ENCODE measurements at regions not wholly inside any gene's neighbourhood (a gene's known extent, or its start where the extent isn't known, plus 50 kb on each side); places are given as distances from the start of the nearest gene placed in this dataset.
"Not testable (repeated sequence)": the region's sequence is repeated elsewhere in the genome, so short reads cannot be mapped to it uniquely, and the experiment has no call there.

GRCh38 chr5:120106912-120107525 is 357.1 kb upstream of the PRR16 start:
- no peaks in the 10 kb centered on the region for H3K36me3 ChIP-seq
- no peak for TF ChIP-seq POLR2A (IDR thresholded peaks at IDR 0.05)
- no peak for TF ChIP-seq CTCF (IDR thresholded peaks at IDR 0.05)
- H3K27me3 ChIP-seq = no peaks in the 10 kb centered on the region
- H3K27ac ChIP-seq = no peak overlapping the region
- H3K4me1 ChIP-seq = no peaks in the 10 kb centered on the region
- no peak for DNase-seq
- WGBS, 2 donors = 92 to 94% methylated on average over 1 of the region's 1 CpG
- intact Hi-C loops (cut with DNase I) = no loop called here
- H3K9me3 ChIP-seq = no peaks in the 10 kb centered on the region
- no peak overlapping the region for H3K4me3 ChIP-seq (replicated peaks in 1 of 3)

- Histone ChIP-seq H3K9me3 (no peaks in the 10 kb centered on the region), H3K4me3 (replicated peaks in 1 of 3) (no peak overlapping the region), H3K27me3 (no peaks in the 10 kb centered on the region), H3K4me1 (no peaks in the 10 kb centered on the region), H3K36me3 (no peaks in the 10 kb centered on the region), H3K27ac (no peak overlapping the region)
- TF ChIP-seq POLR2A (IDR thresholded peaks at IDR 0.05) (no peak), CTCF (IDR thresholded peaks at IDR 0.05) (no peak)
- 77 to 83% methylated on average over 4 of the region's 4 CpGs for WGBS, 2 donors
- DNase-seq = no peak
- intact Hi-C loops (cut with DNase I) = no loop called here
These were observed 355.4 kb upstream of the PRR16 start for GRCh38 chr5:120108586-120109248.

GRCh38 chr5:120122703-120123102 is 341.4 kb upstream of the PRR16 start:
- H3K9me3 ChIP-seq = no peaks in the 10 kb centered on the region
- intact Hi-C loops (cut with DNase I) = no loop called here

GRCh38 chr5:120124031-120124430 is 340.1 kb upstream of the PRR16 start:
- Histone ChIP-seq H3K27me3 (no peaks in the 10 kb centered on the region), H3K27ac (no peak overlapping the region), H3K9me3 (no peaks in the 10 kb centered on the region), H3K4me1 (no peaks in the 10 kb centered on the region), H3K4me3 (replicated peaks in 1 of 3) (no peak overlapping the region), H3K36me3 (no peaks in the 10 kb centered on the region)
- intact Hi-C loops (cut with DNase I) = no loop called here
- no peak for DNase-seq
- WGBS, 2 donors = 37 to 40% methylated on average over 1 of the region's 1 CpG
- TF ChIP-seq POLR2A (IDR thresholded peaks at IDR 0.05) (no peak), CTCF (IDR thresholded peaks at IDR 0.05) (no peak)

More at GRCh38 chr5:120122703-120123102, 341.4 kb upstream of the PRR16 start:
- H3K27ac ChIP-seq = no peak overlapping the region
- DNase-seq = no peak
- H3K4me3 ChIP-seq (replicated peaks in 1 of 3) = no peak overlapping the region
- TF ChIP-seq CTCF (IDR thresholded peaks at IDR 0.05) = no peak
- TF ChIP-seq POLR2A (IDR thresholded peaks at IDR 0.05) = no peak
- H3K36me3 ChIP-seq = no peaks in the 10 kb centered on the region
- no peaks in the 10 kb centered on the region for H3K27me3 ChIP-seq
- no peaks in the 10 kb centered on the region for H3K4me1 ChIP-seq

- H3K36me3 ChIP-seq = no peaks in the 10 kb centered on the region
- intact Hi-C loops (cut with DNase I) = no loop called here
- no peaks in the 10 kb centered on the region for H3K27me3 ChIP-seq
- no peak overlapping the region for H3K4me3 ChIP-seq (replicated peaks in 1 of 3)
- H3K4me1 ChIP-seq = no peaks in the 10 kb centered on the region
- H3K9me3 ChIP-seq = no peaks in the 10 kb centered on the region
- 68 to 78% methylated on average over 2 of the region's 2 CpGs for WGBS, 2 donors
- no peak overlapping the region for H3K27ac ChIP-seq
- no peak for TF ChIP-seq POLR2A (IDR thresholded peaks at IDR 0.05)
- no peak for DNase-seq
These were observed 339.1 kb upstream of the PRR16 start for GRCh38 chr5:120124961-120125360.

- H3K27me3 ChIP-seq; DNase-seq; intact Hi-C loops (cut with DNase I); H3K4me3 ChIP-seq (replicated peaks in 1 of 3); H3K4me1 ChIP-seq; H3K9me3 ChIP-seq; H3K36me3 ChIP-seq; H3K27ac ChIP-seq: not testable (repeated sequence)
- 86 to 93% methylated on average over 7 of the region's 7 CpGs for WGBS, 2 donors
These were observed 331.8 kb upstream of the PRR16 start for GRCh38 chr5:120132347-120132746.
